ENCODE measurements at regions not wholly inside any gene's neighbourhood (a gene's known extent, or its start where the extent isn't known, plus 50 kb on each side); places are given as distances from the start of the nearest gene placed in this dataset.
A peak's percentile ranks its signal among the peaks of the same experiment; 100 is the strongest.

DNA sequence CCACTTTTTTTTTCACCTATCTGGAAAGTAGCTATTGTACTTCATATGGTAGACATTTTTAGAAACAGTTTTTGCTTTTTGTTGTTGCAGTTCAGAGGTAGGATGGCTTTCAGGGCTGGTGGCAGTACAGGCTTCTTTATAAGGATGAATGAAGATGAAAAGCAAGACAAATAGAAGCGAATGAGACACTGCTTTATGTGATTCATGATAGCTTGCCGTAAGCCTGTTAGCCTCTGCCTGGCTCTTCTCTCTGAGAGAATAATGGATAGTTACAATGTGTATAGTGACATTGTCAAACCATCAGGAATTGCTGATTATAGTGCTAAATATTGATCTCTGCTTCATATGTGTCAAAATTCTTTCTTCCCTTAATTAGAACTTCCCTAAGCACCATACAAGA is 173.7 kb downstream of the NR4A2 start:
- no peak for DNase-seq

DNA sequence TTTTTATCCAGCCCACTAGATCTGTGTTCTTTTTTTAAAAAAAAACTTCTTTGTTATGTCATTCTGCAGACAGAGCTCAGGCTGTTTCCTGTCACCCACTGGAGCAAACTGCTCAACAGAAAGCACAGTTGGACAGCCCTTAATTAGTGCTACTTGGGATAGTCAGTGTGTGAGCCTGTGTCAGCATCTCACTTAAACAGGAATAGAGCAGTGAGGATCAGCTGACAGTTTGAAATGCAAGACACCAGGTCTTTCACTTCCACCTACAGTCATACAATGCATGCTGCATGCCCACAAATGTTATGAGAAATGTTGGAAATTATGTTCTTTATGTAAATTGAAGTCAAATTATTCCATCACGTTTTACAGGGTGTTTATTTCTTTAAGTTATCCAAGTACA is 174.9 kb downstream of the NR4A2 start:
- no peak for DNase-seq

DNA sequence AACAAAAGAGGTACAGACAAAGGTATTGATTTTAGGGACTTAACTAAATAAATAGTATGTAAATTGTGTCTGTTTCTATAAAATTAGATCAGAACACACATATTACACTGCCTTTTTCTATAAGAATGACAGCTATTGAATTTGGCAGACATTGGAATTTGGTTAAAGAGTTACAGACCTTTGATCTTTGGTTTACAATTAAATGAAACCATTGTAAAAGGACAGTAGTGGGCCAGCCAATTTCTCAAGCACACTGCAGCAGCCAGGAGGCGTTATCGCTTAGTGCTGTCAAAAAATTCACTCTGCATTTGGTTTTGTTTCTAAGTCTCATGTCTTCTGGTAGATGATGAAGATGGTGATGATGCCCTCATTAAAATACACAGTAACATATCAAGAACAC is 175.9 kb downstream of the NR4A2 start:
- no peak for DNase-seq

DNA sequence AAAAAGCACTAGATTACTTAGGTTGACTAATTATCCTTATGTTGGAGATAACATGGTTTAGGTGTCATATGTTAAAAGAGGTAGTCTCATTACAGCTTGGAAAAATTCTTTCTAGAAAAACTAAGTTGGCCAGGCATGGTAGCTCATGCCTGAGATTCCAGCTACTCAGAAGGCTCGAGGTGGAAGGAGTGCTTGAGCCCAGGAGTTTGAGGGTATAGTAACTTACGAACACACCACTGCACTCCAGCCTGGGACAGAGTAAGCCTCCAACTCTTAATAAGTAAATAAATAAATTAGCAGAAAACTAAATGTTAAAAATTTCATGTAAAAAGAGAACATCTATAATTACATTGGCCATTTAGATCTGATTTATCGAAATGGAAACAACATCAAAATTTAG is 177.2 kb downstream of the NR4A2 start:
- no peak for DNase-seq

DNA sequence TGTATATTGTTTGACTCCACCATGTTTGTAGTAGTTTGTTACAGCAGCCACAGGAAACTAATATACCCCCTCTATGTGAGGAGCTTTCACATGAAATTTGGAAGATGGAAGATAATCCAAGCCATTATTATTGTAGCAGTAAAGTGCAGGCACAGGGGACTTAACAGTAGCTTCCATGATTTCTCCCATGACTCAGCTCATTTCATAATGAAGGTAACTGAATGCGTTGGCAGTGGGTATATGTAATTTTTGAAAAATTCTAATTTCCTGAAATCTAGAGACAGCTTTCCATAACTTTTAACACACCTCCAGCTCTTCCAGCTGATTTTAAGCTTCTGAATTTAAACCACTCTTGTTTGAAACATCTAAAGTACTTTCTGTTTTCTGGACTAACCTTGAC is 181.2 kb downstream of the NR4A2 start:
- no peak for DNase-seq

DNA sequence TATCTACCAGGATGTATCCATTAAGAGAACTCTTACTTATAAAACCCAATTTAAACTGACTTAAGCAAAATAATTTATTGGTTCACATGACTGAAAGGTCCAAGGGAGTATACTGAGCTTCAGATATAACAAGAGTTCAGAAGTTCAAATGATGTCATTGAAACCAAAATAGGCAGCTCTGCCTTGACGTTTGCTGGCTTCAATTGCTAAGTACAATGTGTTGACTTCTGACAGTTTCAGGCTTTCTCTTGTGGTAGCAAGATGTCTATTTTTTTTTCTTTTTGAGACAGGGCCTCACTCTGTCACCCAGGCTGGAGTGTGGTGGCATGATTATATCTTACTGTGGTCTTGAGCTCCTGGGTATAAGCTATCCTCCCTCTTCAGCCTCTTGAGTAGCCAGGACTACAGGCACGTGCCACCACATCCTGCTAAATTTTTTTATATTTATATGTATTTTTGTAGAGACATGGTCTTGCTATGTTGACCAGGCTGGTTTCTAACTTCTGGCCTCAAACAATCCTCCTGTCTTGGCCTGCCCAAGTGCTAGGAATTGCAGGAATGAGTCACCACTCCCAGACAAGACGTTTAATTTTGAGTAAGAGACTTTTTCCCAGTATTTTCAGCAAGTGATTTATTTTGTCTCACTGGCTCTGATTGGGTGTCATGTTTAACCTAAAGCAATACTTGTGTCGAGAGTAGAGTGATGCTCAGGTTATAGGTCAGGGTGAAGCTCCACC is 184.8 kb downstream of the NR4A2 start:
- DNase-seq: no peak

DNA sequence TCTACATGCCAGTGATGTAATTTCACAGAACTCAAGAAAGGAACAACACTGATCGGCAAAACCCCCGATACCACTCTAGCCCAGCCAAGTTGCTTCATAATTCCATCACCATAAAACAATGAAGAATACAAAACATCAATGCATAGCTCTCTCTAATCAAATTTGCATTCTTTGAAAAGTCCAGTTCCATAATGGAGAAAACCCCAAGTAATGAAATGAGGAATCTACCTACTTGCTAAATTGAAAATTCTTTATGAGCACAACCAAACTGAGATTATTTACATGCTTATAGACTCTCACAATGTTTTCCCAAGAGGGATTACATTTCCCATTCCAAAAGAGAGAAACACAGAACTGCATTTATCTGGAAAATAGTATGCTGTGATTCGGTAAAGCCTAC is 186.5 kb downstream of the NR4A2 start:
- DNase-seq: no peak

DNA sequence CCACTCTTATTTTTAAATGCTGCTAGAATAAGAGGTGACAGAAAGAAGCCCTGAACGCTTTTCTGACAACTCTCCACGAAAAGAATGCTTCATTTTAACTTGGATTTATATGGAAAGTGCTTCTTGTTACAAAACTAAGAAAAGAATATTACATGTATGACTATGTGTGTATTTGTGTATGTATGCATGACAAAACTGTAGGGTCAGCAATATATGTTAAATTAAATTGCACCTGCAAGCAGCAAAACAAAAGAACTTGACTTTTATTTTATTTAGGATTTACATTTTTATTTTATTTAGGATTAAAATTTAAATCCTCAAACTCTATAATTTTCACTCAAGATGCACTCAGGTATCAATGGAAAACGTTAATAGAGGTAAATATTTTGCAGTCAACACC is 187.1 kb downstream of the NR4A2 start:
- no peak for DNase-seq

DNA sequence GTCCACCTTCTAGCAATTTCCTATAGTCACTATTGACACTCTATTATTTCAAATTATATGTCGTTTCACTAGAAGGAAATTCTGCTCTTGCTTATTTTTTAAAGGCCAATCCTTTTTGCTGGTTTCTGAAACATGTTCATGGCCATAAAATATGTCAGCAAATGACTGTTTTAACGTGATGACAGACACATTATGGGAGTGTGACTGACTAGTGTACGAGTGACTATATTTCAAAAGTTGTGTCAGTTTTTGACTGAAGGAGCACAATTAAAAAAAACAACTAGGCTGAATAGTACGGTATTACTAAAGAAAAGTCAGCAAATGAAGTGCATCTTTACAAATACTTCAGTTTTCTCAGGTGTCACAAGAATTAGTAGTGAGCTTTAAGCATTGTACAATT is 196.0 kb downstream of the NR4A2 start:
- DNase-seq: no peak

DNA sequence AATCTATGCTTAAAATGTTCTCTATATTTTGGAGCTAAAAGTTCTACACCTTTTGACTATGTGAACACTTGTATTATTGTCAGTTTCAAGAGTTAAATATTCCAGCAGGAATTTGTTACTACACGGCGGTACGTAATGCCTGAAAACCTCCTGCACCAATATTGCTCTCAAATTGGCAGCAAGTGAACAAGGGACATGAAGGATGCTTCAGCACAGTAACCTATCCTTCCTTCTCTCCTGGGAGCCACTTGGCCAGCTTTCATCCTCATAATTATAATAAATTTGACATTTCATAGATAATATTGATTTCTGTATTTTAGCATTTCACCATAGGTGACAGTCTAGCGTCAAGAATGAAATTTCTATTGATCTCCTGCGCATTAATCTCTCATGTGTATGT is 197.6 kb downstream of the NR4A2 start:
- DNase-seq: no peak

DNA sequence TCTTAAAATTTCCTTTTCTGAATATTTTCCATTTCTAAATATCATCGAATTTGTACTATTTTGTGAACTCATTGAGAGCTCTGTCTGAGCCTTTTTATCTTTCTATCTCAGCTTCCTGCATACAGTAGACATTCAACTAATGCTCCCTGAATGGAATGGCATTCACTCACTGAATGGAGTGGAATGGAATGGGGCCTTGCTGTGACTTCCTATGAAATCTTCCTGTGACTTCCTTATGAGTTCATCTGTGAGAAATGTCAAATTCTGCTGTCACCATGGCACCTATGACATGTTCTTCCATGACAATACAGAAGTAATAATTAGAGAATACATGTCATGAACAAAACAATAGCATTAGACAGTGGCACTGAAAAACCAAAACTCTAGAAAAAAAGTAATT is 199.6 kb downstream of the NR4A2 start:
- DNase-seq: no peak

DNA sequence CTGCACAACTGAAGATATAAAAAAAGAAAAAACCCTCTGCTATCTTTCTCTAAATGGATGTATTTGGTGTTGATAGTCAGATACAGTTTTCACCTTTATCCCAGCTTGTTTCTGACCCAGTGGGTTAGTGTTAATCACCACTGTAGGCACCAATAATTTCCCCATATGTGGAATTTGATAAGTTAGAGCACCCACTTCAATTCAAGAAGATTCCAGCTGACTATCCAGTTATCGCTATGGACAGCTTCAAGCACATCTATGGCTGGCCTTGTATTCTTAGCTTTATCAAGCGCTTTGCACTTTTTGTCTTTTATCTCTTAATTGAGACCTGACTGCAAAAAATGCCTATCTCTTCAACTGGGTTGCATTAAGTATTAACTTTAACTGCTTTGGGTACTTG is 200.4 kb downstream of the NR4A2 start:
- DNase-seq: no peak

DNA sequence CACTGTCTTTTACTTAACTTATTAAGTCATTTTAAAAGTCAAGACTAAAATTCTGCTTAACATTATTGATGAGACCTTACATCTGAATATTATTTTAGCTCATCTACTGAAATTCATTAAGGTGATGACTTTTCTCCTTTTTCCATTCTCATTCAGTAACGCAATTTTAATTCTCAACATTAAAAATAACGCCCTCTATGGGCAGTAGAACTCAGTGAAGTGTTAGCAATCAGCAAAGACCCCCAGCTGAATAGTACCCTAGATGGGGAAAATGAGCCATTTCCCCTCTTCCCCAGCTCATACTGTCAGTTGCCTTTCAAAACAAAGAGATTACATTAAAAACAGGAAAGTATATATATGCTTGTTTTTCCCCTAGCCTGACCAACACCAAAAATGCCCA is 203.3 kb downstream of the NR4A2 start:
- DNase-seq: no peak

DNA sequence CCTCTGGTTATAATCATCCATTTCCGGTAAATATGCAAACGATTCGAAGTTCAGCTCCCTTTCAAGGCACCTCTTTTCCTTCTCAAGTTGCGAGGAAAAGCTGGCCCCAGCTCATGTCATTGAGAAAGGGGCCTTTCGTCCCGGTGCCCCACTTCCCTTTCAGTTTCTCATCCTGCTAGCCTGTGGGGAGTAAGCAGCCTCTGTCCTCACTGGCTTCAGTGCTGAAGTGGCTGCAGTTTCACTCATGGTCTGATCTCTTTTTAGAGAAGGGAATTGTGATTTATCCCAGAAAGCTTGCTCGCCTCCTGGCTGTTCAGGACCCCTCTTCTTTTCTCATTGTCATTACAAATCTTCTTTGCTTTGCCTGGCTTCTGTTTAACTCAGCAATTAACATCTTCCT is 207.5 kb downstream of the NR4A2 start:
- no peak for DNase-seq

DNA sequence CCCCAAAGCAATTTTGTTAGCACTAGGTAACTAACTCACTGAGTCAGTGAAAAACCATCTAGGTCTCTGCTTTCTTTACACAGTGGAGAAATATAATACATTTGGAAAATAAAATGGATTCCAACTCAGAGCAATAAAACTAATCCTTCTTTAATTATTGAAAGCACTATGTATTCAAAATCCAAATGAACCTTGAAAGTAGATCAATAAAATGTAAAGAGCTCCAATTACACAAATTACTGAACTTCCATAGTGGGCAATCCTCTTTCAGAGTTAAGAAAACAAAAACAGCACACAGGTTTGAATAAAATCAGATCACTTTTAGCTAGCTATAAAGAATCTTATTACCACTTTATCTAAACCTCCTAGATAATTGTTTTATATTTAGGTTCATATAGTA is 208.1 kb downstream of the NR4A2 start:
- DNase-seq: no peak

DNA sequence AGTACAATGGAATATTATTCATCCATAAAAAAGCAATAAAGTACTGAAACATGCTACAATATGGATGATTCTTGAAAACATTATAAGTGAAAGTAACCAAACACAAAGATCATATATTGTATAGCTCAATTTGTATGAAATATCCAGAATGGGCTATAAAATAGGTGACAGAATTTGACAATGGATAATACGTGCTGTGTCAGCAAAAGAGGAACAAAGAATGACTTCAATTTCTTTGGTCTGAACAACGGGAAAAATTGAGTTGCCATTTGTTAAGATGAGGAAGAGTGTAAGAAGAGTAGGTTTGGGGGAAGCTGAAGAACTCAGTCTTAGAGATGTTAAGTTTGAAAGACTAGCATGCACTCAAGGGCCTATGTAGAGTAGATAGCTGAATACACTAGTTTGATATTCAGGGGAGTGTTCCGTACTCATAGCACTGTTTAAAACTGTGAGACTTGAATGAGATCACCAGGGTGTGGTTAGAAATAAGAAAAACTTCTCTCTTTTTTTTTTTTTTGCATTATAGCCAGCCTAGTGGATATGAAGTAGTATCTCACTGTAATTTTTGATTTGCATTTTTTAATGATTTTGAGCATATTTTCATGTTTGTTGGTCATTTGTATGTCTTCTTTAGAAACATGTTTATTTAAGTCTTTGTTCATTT is 213.6 kb downstream of the NR4A2 start:
- DNase-seq: no peak

DNA sequence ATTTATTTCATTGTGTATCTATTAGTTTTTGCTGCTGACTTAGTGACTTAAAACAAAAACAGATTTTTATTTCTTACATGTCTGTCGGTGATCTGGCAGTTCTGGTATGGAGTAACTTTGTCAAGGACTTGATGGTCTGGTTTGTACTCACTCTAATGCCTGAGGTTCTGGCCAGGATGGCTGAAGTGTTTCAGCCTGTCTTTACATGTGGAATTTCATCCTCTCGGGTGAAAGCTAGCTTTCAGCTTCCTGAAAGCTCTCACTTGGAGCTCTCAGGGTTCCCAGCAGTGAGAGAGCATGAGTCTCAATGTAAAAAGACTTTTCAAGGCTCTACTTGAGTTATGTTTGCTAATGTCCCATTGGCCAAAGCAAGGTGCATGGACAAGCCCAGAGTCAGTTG is 216.4 kb downstream of the NR4A2 start:
- DNase-seq: no peak

DNA sequence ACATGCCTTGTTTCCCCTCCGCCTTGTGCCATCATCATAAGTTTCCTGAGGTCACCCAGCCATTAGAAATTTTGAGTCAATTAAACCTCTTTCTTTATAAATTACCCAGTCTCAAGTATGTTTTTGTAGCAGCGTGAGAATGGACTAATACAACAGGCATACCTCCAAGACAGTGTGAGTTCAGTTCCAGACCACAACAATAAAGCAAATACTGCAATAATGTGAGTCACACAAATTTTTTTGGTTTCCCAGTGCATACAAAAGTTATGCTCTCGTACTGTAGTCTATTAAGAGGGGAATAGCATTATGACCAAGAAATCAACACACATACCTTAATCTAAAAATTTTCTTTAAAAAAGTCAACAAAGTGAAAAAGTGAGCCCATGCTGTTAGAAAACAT is 217.2 kb downstream of the NR4A2 start:
- no peak for DNase-seq

DNA sequence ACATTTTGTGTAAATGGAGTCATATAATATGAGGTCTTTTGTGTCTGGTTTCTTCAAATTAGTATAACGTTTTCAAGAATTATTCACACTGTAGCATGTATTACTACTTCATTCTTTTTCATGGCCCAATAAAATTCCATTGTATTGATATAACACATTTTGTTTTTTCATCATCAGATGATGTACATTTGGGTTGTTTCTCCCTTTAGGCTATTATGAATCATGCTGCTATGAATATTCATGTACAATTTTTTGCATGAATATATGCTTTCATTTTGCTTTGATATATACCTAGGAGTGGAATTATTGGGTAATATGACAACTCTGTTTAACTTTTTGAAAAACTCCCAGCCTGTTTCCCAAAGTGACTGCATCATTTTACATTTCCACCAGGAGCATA is 220.2 kb downstream of the NR4A2 start:
- no peak for DNase-seq

DNA sequence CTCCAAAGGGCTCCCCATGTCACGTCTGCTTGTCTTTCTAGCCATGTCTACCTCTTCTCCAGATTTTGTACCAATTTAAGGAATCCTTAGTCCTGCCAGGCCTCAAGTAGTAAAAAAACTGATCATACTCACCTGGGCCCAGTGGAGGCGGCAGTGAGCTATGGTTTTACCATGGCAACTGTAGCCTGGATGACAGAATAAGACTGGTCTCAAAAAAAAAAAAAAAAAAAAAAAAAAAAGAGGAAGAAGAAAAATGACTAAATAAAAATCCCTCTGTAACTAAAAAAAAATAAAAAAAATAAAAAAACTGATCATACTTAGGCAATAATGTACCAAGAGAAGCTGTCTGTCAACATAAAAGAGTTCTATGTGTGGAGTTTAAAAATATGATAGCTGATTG is 221.6 kb downstream of the NR4A2 start:
- no peak for DNase-seq

DNA sequence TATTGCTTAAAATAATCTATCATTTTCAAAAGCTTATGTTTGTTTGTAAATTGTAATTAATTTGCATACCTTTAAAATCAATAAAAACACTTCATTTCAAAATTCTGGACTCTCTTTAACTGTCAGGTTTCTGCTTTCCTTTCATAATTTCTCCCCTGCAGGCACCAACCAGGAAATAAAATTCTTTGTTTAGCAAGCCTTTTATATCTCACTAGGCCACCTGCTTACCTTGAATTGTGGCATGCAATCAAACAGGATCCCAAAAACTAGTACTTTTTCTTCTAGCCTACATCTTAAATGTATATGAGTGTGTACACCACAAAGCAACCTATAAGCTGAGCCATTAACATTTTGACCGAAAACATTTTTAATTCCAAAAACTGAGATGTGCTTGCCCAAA is 233.1 kb downstream of the NR4A2 start:
- no peak for DNase-seq

DNA sequence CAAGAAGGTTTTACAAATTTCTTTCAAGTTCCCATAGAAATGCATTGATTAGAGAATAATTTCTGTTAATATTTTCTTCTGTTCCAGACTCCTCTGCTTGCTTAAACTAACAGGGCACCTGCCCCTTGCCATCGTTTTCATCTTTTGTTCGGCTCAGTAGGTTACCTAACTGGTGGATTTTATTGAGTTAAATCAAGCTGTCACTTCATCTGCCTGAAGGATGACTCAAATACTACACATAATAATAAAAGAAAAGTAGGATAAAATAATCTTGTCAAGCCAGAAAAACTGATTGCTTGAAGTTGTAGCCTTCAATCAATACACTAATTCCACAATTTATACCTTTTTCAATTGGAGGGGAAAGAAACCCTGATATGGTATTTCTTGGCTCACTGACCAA is 234.0 kb downstream of the NR4A2 start:
- DNase-seq: peak; percentile 30

DNA sequence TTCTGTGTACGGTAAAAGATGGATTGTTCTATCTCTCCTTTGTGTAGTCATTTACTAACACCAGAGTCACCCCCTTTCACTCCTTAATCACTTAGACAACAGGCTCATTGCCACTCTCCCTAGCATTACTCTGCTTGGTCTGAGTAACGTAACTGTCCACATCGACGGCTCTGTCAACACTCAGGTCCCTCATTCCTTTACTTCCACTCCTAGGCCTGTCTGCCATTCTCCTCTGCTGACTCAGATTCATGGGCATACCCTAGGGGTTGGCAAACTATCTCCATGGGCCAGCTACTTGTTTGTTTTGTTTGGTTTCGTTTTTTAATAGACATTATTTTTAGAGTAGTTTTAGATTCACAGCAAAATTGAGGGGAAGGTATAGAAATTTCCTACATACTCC is 243.9 kb downstream of the NR4A2 start:
- DNase-seq: no peak

DNA sequence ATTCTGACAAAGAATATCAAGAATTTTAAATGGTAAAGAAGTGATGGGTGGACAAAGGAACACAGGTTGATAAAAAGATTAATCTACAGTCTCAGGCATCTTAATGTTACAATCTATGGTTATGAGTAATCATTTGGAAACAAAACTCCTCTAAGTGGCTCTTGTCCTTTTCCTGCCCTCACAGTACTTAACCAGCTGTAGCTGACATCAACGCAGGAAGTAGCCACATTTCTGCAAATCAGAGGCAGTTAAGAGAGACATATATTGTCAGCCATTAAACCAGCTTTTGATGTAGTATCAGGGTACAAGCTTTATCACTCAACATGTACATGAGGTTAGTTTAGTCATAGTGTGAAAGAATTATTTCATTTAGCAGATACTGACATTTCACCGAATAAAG is 244.6 kb downstream of the NR4A2 start:
- no peak for DNase-seq
